Neuron (in vitro differentiated cells): ENCODE measurements at regions not wholly inside any gene's neighbourhood (a gene's known extent, or its start where the extent isn't known, plus 50 kb on each side); places are given as distances from the start of the nearest gene placed in this dataset.
"Not testable (repeated sequence)": the region's sequence is repeated elsewhere in the genome, so short reads cannot be mapped to it uniquely, and the experiment has no call there.

Experiments used
- H2AFZ ChIP-seq: one replicate; pipeline ENCODE4 v1.6.1; 2013; ENCODE audit warnings: low read depth, mild to moderate bottlenecking, inconsistent platforms, low read length, moderate library complexity
- H3K27me3 ChIP-seq: one replicate; pipeline ENCODE4 v1.6.1; 2013; ENCODE audit warnings: low read length; ENCODE audit not compliant: insufficient read depth
- H3K36me3 ChIP-seq: one replicate; pipeline ENCODE4 v1.6.1; 2013; ENCODE audit warnings: low read length; ENCODE audit not compliant: insufficient read depth
- H3K4me1 ChIP-seq: one replicate; pipeline ENCODE4 v1.6.1; 2013; ENCODE audit warnings: low read length; ENCODE audit not compliant: insufficient read depth
- H3K4me3 ChIP-seq: 2 replicates; pipeline ENCODE4 v1.5.1; 2013; ENCODE audit warnings: mild to moderate bottlenecking, low read length, moderate library complexity
- H3K9me3 ChIP-seq: one replicate; pipeline ENCODE4 v1.6.1; 2013; ENCODE audit warnings: low read length

DNA sequence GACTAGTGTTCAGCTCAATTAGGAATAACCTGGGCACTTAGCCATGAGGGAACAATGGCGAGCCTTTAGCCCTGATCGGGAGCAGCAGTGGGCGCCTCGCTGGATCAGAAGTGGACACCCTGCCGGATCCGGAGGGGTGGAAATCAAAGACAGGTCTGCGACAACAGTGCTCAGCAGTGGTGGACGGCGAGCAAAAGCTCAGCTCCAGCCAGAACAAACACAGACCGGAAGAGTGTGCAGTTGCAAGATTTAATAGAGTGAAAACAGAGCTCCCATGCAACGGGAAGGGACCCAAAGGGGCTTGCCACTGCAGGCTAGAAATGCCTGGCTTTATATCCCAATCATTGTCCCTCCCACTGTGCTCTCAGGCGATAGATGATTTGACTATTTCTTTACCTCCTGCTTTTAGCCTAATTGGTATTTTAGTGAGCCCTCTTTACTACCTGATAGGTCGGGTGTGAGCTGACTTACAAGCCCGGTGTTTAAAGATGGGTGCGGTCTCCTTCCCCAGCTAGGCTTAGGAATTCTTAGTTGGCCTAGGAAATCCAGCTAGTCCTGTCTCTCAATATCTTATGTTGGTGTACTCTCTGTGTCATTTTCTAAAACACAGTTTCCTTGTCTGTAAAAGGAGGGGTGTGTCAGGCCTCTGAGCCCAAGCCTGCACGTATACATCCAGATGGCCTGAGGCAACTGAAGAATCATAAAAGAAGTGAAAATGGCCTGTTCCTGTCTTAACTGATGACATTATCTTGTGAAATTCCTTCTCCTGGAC is 1258.8 kb upstream of the TENM4 start:
- H3K36me3 ChIP-seq, H2AFZ ChIP-seq, H3K27me3 ChIP-seq, H3K4me1 ChIP-seq, H3K9me3 ChIP-seq, H3K4me3 ChIP-seq: not testable (repeated sequence)

DNA sequence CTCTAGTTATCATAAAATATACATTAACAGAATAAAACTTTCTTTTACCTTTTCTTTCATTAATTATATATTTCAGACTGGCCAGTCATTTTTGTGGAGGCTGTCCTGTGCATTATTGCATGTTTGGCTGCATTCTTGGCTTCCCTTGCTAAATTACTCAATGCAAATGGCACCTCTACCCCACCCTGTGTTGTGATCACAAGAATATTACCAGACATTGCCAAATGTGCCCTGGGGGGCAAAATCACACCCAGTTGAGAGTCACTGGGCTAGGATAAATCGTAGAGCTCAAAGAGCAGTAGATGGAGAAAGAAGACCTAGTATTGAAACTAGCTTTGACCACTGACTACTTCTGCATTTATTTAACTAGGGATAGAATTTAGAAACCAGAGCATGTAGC is 1257.8 kb upstream of the TENM4 start:
- Histone ChIP-seq H2AFZ (no peak overlapping the region), H3K27me3 (no peaks in the 10 kb centered on the region), H3K4me3 (no peak overlapping the region), H3K9me3 (no peaks in the 10 kb centered on the region), H3K4me1 (no peaks in the 10 kb centered on the region), H3K36me3 (no peaks in the 10 kb centered on the region)

DNA sequence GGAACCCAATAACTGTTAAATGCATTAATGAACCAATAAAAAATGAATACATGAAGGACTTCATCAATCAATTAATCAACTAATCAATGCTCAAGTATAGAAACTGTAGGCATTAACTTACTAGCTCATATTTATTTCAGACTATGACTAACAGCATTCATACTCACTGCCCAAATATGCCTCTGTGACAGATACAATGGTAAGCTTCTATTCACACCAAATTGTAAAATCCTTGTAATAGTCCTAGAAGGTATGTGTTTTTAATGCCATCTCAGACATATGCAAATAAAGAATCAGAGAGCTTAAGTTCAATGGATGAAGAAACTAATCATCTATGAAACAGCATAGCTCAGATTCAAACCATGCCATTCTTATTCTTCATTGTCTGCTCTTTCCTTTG is 1253.6 kb upstream of the TENM4 start:
- Histone ChIP-seq H3K27me3 (no peaks in the 10 kb centered on the region), H3K9me3 (no peaks in the 10 kb centered on the region), H2AFZ (no peak overlapping the region), H3K4me1 (no peaks in the 10 kb centered on the region), H3K4me3 (no peak overlapping the region), H3K36me3 (no peaks in the 10 kb centered on the region)

DNA sequence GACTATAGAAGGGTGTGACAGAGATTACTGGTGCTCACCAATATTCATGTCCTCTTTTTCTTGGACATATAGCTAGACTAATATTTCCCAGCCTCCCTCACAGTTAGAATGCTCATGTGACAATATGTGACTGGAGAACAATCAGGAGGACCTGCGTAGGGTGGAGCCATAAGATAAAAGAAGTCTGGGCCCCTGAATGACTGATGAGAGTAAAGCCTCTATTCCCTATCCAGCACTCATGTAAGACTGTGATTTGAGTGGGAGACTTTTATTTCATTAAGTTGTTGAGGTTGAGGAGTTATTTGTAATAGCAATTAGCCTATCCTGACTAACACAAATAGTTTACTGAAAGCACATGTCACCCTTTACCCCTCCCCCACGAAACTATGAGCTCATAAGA is 1247.1 kb upstream of the TENM4 start:
- Histone ChIP-seq H2AFZ (no peak overlapping the region), H3K4me1 (no peaks in the 10 kb centered on the region)

DNA sequence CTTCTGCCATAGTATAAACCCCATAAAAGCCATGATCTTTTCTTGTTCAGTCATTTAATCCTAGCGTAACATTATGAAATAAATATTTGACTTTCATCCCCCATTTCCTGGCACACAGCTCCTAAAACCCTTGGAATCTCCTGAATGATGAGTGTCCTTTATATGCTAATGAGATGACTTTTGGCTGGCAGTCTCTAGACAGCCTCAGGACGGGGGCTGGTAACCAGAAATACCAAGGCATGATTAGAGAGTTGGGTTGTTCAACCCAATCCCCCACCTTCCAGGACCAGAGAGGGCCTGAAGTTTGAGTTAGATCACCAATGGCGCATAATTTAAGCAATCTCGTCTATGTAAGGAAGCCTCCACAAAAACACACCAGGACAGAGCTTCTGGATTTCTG is 1246.1 kb upstream of the TENM4 start:
- no peaks in the 10 kb centered on the region for H3K36me3 ChIP-seq
- H3K4me3 ChIP-seq: no peak overlapping the region
- H3K4me1 ChIP-seq: no peaks in the 10 kb centered on the region
- no peaks in the 10 kb centered on the region for H3K27me3 ChIP-seq
- H3K9me3 ChIP-seq: no peaks in the 10 kb centered on the region
- no peak overlapping the region for H2AFZ ChIP-seq

More for the DNA sequence above, 1247.1 kb upstream of the TENM4 start:
- Histone ChIP-seq H3K27me3 (no peaks in the 10 kb centered on the region), H3K4me3 (no peak overlapping the region), H3K36me3 (no peaks in the 10 kb centered on the region), H3K9me3 (no peaks in the 10 kb centered on the region)

DNA sequence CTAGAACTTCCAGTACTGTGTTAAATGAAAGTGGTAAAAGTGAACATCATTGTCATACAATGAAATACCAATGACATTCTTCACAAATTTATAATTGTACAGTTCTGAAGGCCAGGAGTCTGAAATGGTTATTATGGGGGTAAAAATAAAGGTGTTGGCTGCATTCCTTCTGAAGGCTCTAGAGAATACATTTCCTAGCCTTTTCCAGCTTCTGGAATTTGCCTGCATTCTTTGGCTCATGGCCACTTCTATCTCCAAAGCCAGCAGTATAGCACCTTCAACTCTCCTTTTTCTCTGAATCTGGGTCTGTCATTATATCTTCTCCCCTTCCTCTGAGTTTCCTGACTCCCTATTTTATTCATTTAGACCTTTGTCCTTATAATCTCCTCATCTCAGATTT is 1232.7 kb upstream of the TENM4 start:
- no peaks in the 10 kb centered on the region for H3K27me3 ChIP-seq
- no peak overlapping the region for H2AFZ ChIP-seq
- H3K4me1 ChIP-seq: peaks cover 4% of the 10 kb centered on the region

DNA sequence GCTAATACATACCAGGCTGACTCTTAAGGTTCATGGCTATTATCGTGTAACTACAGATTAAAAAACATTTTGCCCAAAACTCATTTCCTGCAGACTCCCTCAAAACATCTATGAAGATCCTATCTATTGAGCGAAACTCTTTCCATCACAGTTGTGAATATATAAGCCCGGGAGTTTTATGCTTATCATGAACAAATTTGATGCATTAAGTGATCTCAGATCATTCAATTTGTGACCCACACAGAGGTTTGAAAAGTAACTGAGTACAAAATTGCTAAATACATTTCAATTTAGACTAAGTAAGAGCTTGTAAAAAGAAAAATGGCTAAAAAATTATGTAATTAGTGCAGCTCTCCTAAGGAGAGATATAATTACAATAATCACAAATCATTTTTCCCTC is 1228.8 kb upstream of the TENM4 start:
- Histone ChIP-seq H3K4me1 (peaks cover 15% of the 10 kb centered on the region), H3K9me3 (no peaks in the 10 kb centered on the region), H3K4me3 (no peak overlapping the region), H2AFZ (no peak overlapping the region), H3K27me3 (no peaks in the 10 kb centered on the region), H3K36me3 (no peaks in the 10 kb centered on the region)

More for the DNA sequence above, 1232.7 kb upstream of the TENM4 start:
- Histone ChIP-seq H3K36me3 (no peaks in the 10 kb centered on the region), H3K4me3 (no peak overlapping the region), H3K9me3 (no peaks in the 10 kb centered on the region)

DNA sequence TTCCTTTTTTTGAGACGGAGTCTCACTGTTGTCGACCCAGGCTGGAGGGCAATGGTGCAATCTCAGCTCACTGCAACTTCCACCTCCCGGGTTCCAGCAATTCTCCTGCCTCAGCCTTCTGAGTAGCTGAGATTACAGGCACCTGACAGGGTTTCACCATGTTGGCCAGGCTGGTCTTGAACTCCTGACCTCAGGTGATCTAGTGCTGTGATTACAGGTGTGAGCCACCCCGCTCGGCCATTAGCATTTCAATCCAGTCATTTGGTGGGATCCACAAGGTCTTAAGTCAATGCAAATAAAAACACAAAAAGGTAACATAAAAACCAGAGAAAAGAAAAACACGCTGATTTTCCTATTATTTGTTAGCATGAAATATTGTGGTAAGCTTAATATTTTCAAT is 1227.2 kb upstream of the TENM4 start:
- Histone ChIP-seq H3K4me3 (no peak overlapping the region), H3K4me1 (peaks cover 15% of the 10 kb centered on the region), H3K36me3 (no peaks in the 10 kb centered on the region), H3K9me3 (no peaks in the 10 kb centered on the region), H2AFZ (no peak overlapping the region), H3K27me3 (no peaks in the 10 kb centered on the region)

DNA sequence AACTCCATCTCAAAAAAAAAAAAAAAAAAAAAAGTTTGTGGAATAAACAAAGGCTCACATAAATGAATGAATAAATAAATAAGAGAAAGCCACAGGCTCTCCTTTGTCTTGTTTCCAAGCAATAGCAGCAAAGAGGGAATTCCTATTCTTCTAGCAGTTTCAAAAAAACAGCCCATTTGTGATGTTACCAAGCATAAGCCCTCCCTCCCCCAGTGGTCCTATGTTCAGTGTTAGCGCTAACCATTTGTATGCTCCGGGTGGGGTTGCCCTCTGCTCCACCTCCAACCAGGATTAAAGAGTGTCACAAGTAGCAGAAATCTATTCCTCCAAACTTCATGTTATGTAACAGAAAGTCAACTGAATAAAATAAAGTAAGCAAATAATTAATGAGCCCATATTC is 1215.0 kb upstream of the TENM4 start:
- Histone ChIP-seq H3K4me1 (peaks cover 15% of the 10 kb centered on the region), H3K4me3 (no peak overlapping the region), H3K36me3 (no peaks in the 10 kb centered on the region), H3K27me3 (no peaks in the 10 kb centered on the region), H2AFZ (no peak overlapping the region), H3K9me3 (peaks cover 6% of the 10 kb centered on the region)

DNA sequence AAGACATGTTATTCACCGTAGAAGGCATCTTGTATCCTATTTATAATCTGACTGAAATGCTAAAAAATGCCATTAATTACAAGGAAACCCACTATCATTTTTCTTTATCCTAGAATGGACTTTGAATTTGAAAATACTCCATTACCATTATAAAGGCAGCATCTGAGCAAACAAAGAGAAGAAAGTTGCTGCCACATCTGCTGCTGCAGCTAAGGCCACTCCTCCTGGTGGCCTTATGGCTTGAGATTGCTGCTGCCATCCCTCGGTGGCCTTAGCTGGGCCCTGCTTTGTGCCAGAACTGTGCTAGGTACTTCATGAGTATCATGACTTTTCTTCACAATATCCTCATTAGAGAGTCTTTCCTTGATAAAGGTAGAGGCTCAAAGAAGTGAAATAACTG is 1210.1 kb upstream of the TENM4 start:
- H3K36me3 ChIP-seq: no peaks in the 10 kb centered on the region
- H2AFZ ChIP-seq: no peak overlapping the region
- peaks cover 15% of the 10 kb centered on the region for H3K4me1 ChIP-seq
- H3K27me3 ChIP-seq: no peaks in the 10 kb centered on the region
- H3K9me3 ChIP-seq: peaks cover 6% of the 10 kb centered on the region
- no peak overlapping the region for H3K4me3 ChIP-seq

DNA sequence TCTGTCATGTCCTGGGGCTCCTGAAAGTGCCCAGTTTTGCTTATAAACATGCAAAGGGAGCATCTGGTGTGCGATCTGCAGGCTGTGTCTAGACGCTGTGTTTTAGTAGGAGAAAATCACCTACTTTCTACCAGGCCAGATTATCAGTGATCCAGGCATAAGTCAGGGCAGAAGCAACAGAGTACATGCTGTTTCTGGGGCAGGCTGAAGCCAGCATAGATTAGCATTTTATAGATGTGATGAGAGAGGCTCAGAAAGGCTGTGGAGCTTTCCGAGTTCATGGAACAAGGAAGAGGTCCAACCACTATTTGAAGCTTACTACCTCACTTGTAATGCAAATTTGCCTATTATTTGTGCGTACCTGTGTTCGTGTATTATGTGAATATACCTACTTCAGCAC is 1208.4 kb upstream of the TENM4 start:
- H2AFZ ChIP-seq: no peak overlapping the region
- H3K4me3 ChIP-seq: no peak overlapping the region
- H3K9me3 ChIP-seq: peaks cover 5% of the 10 kb centered on the region
- no peaks in the 10 kb centered on the region for H3K27me3 ChIP-seq
- H3K36me3 ChIP-seq: no peaks in the 10 kb centered on the region
- H3K4me1 ChIP-seq: peaks cover 12% of the 10 kb centered on the region

DNA sequence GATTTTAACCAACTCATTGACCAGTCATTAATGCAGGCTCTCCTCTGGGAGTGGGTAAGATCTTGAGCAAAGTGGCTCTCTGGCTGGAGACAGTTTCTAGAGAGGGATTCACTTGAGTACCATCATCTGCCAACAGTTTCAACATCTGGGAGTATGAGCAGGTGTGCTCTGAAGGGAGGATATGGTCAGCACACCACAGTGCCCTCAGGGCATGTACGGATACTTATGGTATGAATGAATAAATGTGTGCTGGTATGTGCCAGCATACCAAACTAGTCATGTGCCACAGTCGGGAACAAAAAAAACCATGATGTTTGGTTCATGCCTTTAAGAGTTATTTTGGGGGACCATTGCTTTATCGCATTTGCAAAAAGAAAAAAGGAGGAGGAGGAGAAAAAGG is 1197.5 kb upstream of the TENM4 start:
- no peaks in the 10 kb centered on the region for H3K27me3 ChIP-seq
- peaks cover 7% of the 10 kb centered on the region for H3K4me1 ChIP-seq
- no peak overlapping the region for H3K4me3 ChIP-seq
- no peaks in the 10 kb centered on the region for H3K36me3 ChIP-seq
- no peaks in the 10 kb centered on the region for H3K9me3 ChIP-seq
- no peak overlapping the region for H2AFZ ChIP-seq

DNA sequence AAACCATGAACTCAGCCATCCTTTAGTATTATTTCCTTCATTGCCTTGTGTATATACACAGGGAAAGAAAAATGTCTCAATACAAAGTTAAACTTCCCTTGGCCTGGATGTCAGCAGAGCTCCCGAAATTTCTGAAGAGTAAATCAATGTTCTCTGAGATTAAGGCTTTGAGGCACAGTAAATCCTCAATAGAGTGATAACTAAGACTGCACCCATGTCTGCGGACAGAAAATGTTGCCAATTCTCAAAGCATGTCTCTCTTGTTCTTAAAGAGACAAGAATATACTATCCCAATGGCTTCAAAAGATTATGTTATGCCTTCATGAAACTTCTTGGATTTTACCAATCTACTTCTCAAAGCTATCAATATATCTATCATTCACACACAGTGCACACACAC is 1196.7 kb upstream of the TENM4 start:
- H3K36me3 ChIP-seq: no peaks in the 10 kb centered on the region
- no peaks in the 10 kb centered on the region for H3K9me3 ChIP-seq
- H3K4me1 ChIP-seq: peaks cover 7% of the 10 kb centered on the region

DNA sequence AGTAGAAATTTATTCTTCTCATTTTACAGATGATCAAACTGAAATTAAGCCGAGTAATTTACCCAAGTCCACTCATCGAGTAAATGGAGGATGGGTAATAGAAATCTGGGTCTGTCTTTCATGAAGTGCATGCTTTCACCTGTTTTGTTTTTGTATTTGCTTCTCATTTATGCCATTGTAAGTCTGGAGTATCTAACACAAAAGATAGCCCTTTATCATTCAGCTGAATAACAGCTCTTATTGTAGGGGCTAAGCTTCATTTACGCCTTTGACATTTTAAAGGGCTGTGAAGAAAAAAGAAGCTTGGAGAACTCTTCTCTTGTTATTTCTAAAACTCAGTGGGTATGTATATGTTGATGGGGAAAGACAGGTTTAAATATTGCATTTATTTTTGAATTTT is 1196.2 kb upstream of the TENM4 start:
- Histone ChIP-seq H3K36me3 (no peaks in the 10 kb centered on the region), H3K27me3 (no peaks in the 10 kb centered on the region), H2AFZ (no peak overlapping the region), H3K4me1 (peaks cover 7% of the 10 kb centered on the region), H3K4me3 (no peak overlapping the region), H3K9me3 (no peaks in the 10 kb centered on the region)

More for the DNA sequence above, 1196.7 kb upstream of the TENM4 start:
- Histone ChIP-seq H3K4me3 (no peak overlapping the region), H2AFZ (no peak overlapping the region), H3K27me3 (no peaks in the 10 kb centered on the region)
